H1 (cell line): ENCODE measurements at regions not wholly inside any gene's neighbourhood (a gene's known extent, or its start where the extent isn't known, plus 50 kb on each side); places are given as distances from the start of the nearest gene placed in this dataset.

Experiments used
- CTCF ChIA-PET: fragments of 300-600 bp; sonication (Branson Sonifier 250); formaldehyde crosslinking; loops from one replicate; lab custom pipeline; 2021; ENCODE audit not compliant: partially characterized antibody; lab: Charles Lee
- POLR2A ChIA-PET: fragments of 300-600 bp; sonication (Branson Sonifier 250); formaldehyde crosslinking; loops from one replicate; lab custom pipeline; 2021; ENCODE audit warnings: inconsistent platforms; ENCODE audit not compliant: partially characterized antibody; lab: Charles Lee
- DNase-seq, 2 experiments: peaks; one replicate each; pipeline versions ENCODE4 v3.0.0 to v3.0.0-alpha.2; 2010 to 2022; ENCODE audit warnings: low spot score in 2 of 2, low read depth in 1 of 2, mixed read lengths in 1 of 2
- FAIRE-seq: peaks from 2 replicates; lab custom pipeline; 2011; peaks lifted over from hg19 to GRCh38; lab: Jason Lieb, UNC
- H2AFZ ChIP-seq: 2 replicates; pipeline ENCODE4 v1.8.1; 2012; ENCODE audit warnings: low read length, inconsistent platforms
- H2AK5ac ChIP-seq: 2 replicates; pipeline ENCODE4 v1.6.1; 2013; ENCODE audit warnings: low read depth, low read length
- H2BK120ac ChIP-seq: replicated peaks from 2 replicates; pipeline ENCODE3; 2013; ENCODE audit warnings: low read depth, low read length, inconsistent platforms
- H2BK12ac ChIP-seq: 2 replicates; pipeline ENCODE4 v1.6.1; 2013; ENCODE audit warnings: low read depth, low read length
- H2BK15ac ChIP-seq: 2 replicates; pipeline ENCODE4 v1.6.1; 2013; ENCODE audit warnings: low read length
- H2BK20ac ChIP-seq: 2 replicates; pipeline ENCODE4 v1.6.1; 2013; ENCODE audit warnings: low read length
- H2BK5ac ChIP-seq: 2 replicates; pipeline ENCODE4 v1.6.1; 2013; ENCODE audit warnings: low read depth, low read length
- H3K14ac ChIP-seq: 2 replicates; pipeline ENCODE4 v1.6.1; 2013; ENCODE audit warnings: inconsistent platforms; ENCODE audit not compliant: insufficient read length
- H3K18ac ChIP-seq: 2 replicates; pipeline ENCODE4 v1.6.1; 2013; ENCODE audit warnings: low read length; ENCODE audit errors: extremely low read depth
- H3K23ac ChIP-seq: 2 replicates; pipeline ENCODE4 v1.6.1; 2013; ENCODE audit warnings: inconsistent platforms; ENCODE audit not compliant: insufficient read length
- H3K23me2 ChIP-seq: 2 replicates; pipeline ENCODE4 v1.6.1; 2013; ENCODE audit warnings: low read depth, low read length
- H3K27ac ChIP-seq: 2 replicates; pipeline ENCODE4 v1.6.1; 2011; ENCODE audit warnings: low read depth, low read length, inconsistent platforms
- H3K27me3 ChIP-seq, 4 experiments: replicated peaks in 1 of 4; 1 replicate in 1 of 4; 2 replicates in 3 of 4; pipeline versions ENCODE4 v1.6.1 to v1.8.1; 2011 to 2013; ENCODE audit warnings: low read length in 3 of 4, mild to moderate bottlenecking in 3 of 4, inconsistent platforms in 2 of 4, mixed read lengths in 2 of 4, moderate library complexity in 1 of 4; ENCODE audit not compliant: control insufficient read depth in 3 of 4, insufficient read depth in 3 of 4; ENCODE audit errors: extremely low read depth in 1 of 4
- H3K36me3 ChIP-seq, 4 experiments: 2 replicates each; pipeline versions ENCODE4 v1.6.1 to v1.8.1; 2011 to 2013; ENCODE audit warnings: mild to moderate bottlenecking in 4 of 4, low read length in 3 of 4, moderate library complexity in 2 of 4, control low read depth in 1 of 4, inconsistent platforms in 1 of 4; ENCODE audit not compliant: insufficient read depth in 4 of 4, control insufficient read depth in 2 of 4
- H3K4ac ChIP-seq: replicated peaks from 2 replicates; pipeline ENCODE3; 2013; ENCODE audit warnings: low read length, low read depth, mixed read lengths, inconsistent platforms; ENCODE audit not compliant: insufficient read length
- H3K4me1 ChIP-seq, 4 experiments: replicated peaks in 1 of 4; 1 replicate in 1 of 4; 2 replicates in 3 of 4; pipeline versions ENCODE4 v1.6.1 to v1.8.1; 2011 to 2013; ENCODE audit warnings: low read length in 3 of 4, inconsistent platforms in 2 of 4, mixed read lengths in 1 of 4; ENCODE audit not compliant: insufficient read depth in 4 of 4, control insufficient read depth in 3 of 4
- H3K4me2 ChIP-seq, 2 experiments: 2 replicates each; pipeline versions ENCODE4 v1.6.1 to v1.8.1; 2011 to 2013; ENCODE audit warnings: low read depth in 2 of 2, low read length in 2 of 2, control low read depth in 1 of 2, inconsistent platforms in 1 of 2, mild to moderate bottlenecking in 1 of 2; ENCODE audit not compliant: insufficient read depth in 1 of 2
- H3K4me3 ChIP-seq, 4 experiments: fragments of 200-600, 300-600 bp in 1 of 4; sonication (generic), shearing (Covaris generic), sonication (Bioruptor Twin) in 1 of 4; 2 replicates each; pipeline versions ENCODE4 v1.5.1 to v1.8.1; 2011 to 2016; ENCODE audit warnings: low read length in 4 of 4, low read depth in 3 of 4, control low read depth in 2 of 4, inconsistent platforms in 2 of 4, mild to moderate bottlenecking in 2 of 4, mixed read lengths in 1 of 4, moderate library complexity in 1 of 4; ENCODE audit not compliant: insufficient read depth in 2 of 4; ENCODE audit errors: extremely low read depth in 1 of 4
- H3K56ac ChIP-seq: replicated peaks from 2 replicates; pipeline ENCODE3; 2013; ENCODE audit warnings: low read depth, mild to moderate bottlenecking, mixed read lengths, low read length, inconsistent platforms; ENCODE audit not compliant: insufficient read length
- H3K79me1 ChIP-seq: 2 replicates; pipeline ENCODE4 v1.6.1; 2013; ENCODE audit warnings: low read depth, low read length, control low read depth
- H3K79me2 ChIP-seq, 2 experiments: 2 replicates each; pipeline versions ENCODE4 v1.6.1 to v1.8.1; 2012 to 2013; ENCODE audit warnings: low read length in 2 of 2, mild to moderate bottlenecking in 2 of 2, inconsistent platforms in 1 of 2; ENCODE audit not compliant: insufficient read depth in 2 of 2, control insufficient read depth in 1 of 2
- H3K9ac ChIP-seq, 4 experiments: replicated peaks in 1 of 4; 1 replicate in 1 of 4; 2 replicates in 3 of 4; pipeline versions ENCODE4 v1.6.1 to v1.8.1; 2011 to 2013; ENCODE audit warnings: low read depth in 3 of 4, low read length in 3 of 4, control low read depth in 2 of 4, mild to moderate bottlenecking in 2 of 4, moderate library complexity in 2 of 4, inconsistent platforms in 1 of 4; ENCODE audit errors: extremely low read depth in 1 of 4
- H3K9me3 ChIP-seq, 2 experiments: 2 replicates each; pipeline versions ENCODE4 v1.6.1 to v1.8.1; 2012 to 2013; ENCODE audit warnings: mild to moderate bottlenecking in 2 of 2, moderate library complexity in 2 of 2, control low read depth in 1 of 2, inconsistent platforms in 1 of 2, low read depth in 1 of 2, low read length in 1 of 2, mixed read lengths in 1 of 2; ENCODE audit not compliant: insufficient read depth in 2 of 2
- H4K20me1 ChIP-seq, 2 experiments: replicated peaks in 1 of 2; 2 replicates each; pipeline versions ENCODE3 to v1.8.1; 2011 to 2013; ENCODE audit warnings: inconsistent platforms in 2 of 2, low read length in 2 of 2, mild to moderate bottlenecking in 1 of 2; ENCODE audit not compliant: insufficient read depth in 2 of 2, control insufficient read depth in 1 of 2
- H4K5ac ChIP-seq: 2 replicates; pipeline ENCODE4 v1.6.1; 2013; ENCODE audit warnings: low read length, low read depth, mixed read lengths, inconsistent platforms; ENCODE audit not compliant: insufficient read length
- H4K8ac ChIP-seq: 2 replicates; pipeline ENCODE4 v1.8.0; 2013; ENCODE audit warnings: mild to moderate bottlenecking, moderate library complexity, low read length, inconsistent platforms; ENCODE audit not compliant: insufficient read depth; ENCODE audit errors: extremely low read depth
- H4K91ac ChIP-seq: replicated peaks from 2 replicates; pipeline ENCODE3; 2013; ENCODE audit warnings: low read length, mixed read lengths, inconsistent platforms; ENCODE audit not compliant: insufficient read length
- EGR1 ChIP-seq: IDR thresholded peaks from 2 replicates; pipeline ENCODE4 v1.6.1; 2011; ENCODE audit warnings: low read depth, low read length, borderline replicate concordance
- GTF2F1 ChIP-seq: IDR thresholded peaks from 2 replicates; pipeline ENCODE4 v1.6.1; 2012; ENCODE audit warnings: low read depth, low read length, improper control_type of control experiment, borderline replicate concordance
- NRF1 ChIP-seq: IDR thresholded peaks from 2 replicates; pipeline ENCODE4 v1.6.1; 2011; ENCODE audit warnings: mild to moderate bottlenecking, low read depth, low read length, improper control_type of control experiment
- POU5F1 ChIP-seq: IDR thresholded peaks from 2 replicates; pipeline ENCODE4 v1.6.1; 2011; ENCODE audit warnings: low read depth, mild to moderate bottlenecking, low read length, moderate library complexity
- whole genome bisulfite sequencing, 2 experiments: shearing (Covaris generic) in 1 of 2; methylation state at CpG; one replicate each; pipeline versions ENCODE4 v1.1.6 to v1.1.7; 2013 to 2015; ENCODE audit warnings: low lambda C conversion rate in 2 of 2, mixed read lengths in 2 of 2, inconsistent platforms in 1 of 2, low coverage in 1 of 2, missing lambda C conversion rate in 1 of 2; ENCODE audit not compliant: insufficient replicate concordance in 2 of 2, insufficient coverage in 1 of 2, insufficient read length in 1 of 2; ENCODE audit errors: extremely low coverage in 1 of 2, missing lambda C conversion rate in 1 of 2; 5-methylcytosine and 5-hydroxymethylcytosine counted together
- TF ChIP-seq, protein P1 (sequence below): IDR thresholded peaks from 2 replicates; pipeline ENCODE4 v1.6.1; 2012; ENCODE audit warnings: inconsistent platforms
- TF ChIP-seq, protein P2 (sequence below): IDR thresholded peaks from 2 replicates; pipeline ENCODE4 v1.6.1; 2012; ENCODE audit warnings: inconsistent platforms

DNA sequence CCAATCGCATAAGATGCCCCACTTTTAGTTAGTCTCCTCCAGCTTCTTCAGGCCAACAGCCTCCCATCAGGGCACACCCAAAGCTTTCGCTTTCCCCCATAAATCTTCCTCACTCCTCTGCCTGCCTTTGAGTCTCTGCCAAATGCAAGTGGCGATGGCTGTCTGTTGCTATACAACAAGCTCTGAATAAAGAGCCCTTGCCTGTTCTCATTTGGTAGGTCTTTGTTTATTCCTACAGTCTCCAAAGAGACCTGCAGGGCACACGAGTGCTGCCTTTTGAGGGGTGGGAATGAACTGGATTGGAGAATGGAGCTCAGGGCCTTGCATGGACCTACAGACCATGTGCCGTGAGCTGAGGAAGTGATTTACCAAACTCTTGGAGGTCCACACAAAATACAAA, 52.2 kb upstream of the SOD3 start:
- Histone ChIP-seq H4K5ac (no peak overlapping the region), H3K4me2 (no peak overlapping the region), H2BK5ac (no peak overlapping the region), H2BK20ac (no peak overlapping the region), H4K8ac (no peak overlapping the region), H3K14ac (no peak overlapping the region), H3K56ac (no peak overlapping the region), H2BK12ac (no peak overlapping the region), H3K27ac (no peak overlapping the region), H3K27me3 (no peaks in the 10 kb centered on the region), H3K18ac (no peak overlapping the region), H3K79me2 (no peaks in the 10 kb centered on the region), H3K23ac (no peak overlapping the region), H2AK5ac (no peak overlapping the region), H4K20me1 (no peaks in the 10 kb centered on the region), H3K9ac (no peak overlapping the region), H3K9me3 (peaks cover 3 to 4% of the 10 kb centered on the region in 2 experiments; a peak in 2 of 4 replicates), H4K91ac (no peak overlapping the region), H2BK120ac (no peak overlapping the region), H3K4me3 (no peak overlapping the region), H3K79me1 (no peaks in the 10 kb centered on the region), H3K23me2 (no peaks in the 10 kb centered on the region), H2BK15ac (no peak overlapping the region), H2AFZ (no peak overlapping the region), H3K4me1 (peaks cover 0 to 4% (median 0%) of the 10 kb centered on the region in 4 experiments; a peak in 2 of 7 replicates), H3K4ac (no peak overlapping the region), H3K36me3 (no peaks in the 10 kb centered on the region)
- CTCF ChIA-PET = interaction anchor here (1.0 to 2.7 kb wide), 8 partner anchors 9 to 268 kb away, joined by 3 to 11 read pairs (median 4); no protein-coding TSS in a partner anchor
- TF ChIP-seq GTF2F1 (no peak), NRF1 (no peak), EGR1 (no peak), POU5F1 (no peak)
- TF ChIP-seq, protein P1, sequence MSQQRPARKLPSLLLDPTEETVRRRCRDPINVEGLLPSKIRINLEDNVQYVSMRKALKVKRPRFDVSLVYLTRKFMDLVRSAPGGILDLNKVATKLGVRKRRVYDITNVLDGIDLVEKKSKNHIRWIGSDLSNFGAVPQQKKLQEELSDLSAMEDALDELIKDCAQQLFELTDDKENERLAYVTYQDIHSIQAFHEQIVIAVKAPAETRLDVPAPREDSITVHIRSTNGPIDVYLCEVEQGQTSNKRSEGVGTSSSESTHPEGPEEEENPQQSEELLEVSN = peak; percentile 86
- TF ChIP-seq, protein P2, sequence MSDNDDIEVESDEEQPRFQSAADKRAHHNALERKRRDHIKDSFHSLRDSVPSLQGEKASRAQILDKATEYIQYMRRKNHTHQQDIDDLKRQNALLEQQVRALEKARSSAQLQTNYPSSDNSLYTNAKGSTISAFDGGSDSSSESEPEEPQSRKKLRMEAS = peak; percentile 50; the same call in 1 of the 2 replicates
- DNase-seq = no peak
- WGBS, 2 experiments = 87% methylated on average over 5 of the region's 5 CpGs; no CpG with 5 or more reads in 1 of the 2 experiments
- FAIRE-seq = no peak
- POLR2A ChIA-PET = interaction anchor here (0.8 to 1.0 kb wide), 2 partner anchors 159 to 230 kb away, joined by 3 read pairs; partner anchors contain the start of gene DHX15
